Smooth muscle cell (in vitro differentiated cells): ENCODE measurements at regions not wholly inside any gene's neighbourhood (a gene's known extent, or its start where the extent isn't known, plus 50 kb on each side); places are given as distances from the start of the nearest gene placed in this dataset.
"Not testable (repeated sequence)": the region's sequence is repeated elsewhere in the genome, so short reads cannot be mapped to it uniquely, and the experiment has no call there.

Experiments
- DNase-seq: peaks from one replicate; lab custom pipeline; 2025; ENCODE audit not compliant: unreplicated experiment; lab: John Stamatoyannopoulos, UW
- H2AFZ ChIP-seq: fragments of 200-600 bp; sonication (generic); 2 replicates; pipeline ENCODE4 v1.6.0; 2016; ENCODE audit warnings: antibody characterized with exemption, low read depth, mild to moderate bottlenecking
- H3F3A ChIP-seq: fragments of 200-600 bp; sonication (generic); 2 replicates; pipeline ENCODE4 v1.6.0; 2017; ENCODE audit warnings: antibody characterized with exemption, low read depth
- H3K27ac ChIP-seq: fragments of 200-600 bp; sonication (generic); 2 replicates; pipeline ENCODE4 v1.5.1; 2016; ENCODE audit warnings: low read depth, mild to moderate bottlenecking
- H3K27me3 ChIP-seq: fragments of 200-600 bp; sonication (generic); 2 replicates; pipeline ENCODE4 v1.6.1; 2016; ENCODE audit warnings: low read depth, mild to moderate bottlenecking
- H3K36me3 ChIP-seq: fragments of 200-600 bp; sonication (generic); 2 replicates; pipeline ENCODE4 v1.5.1; 2016; ENCODE audit warnings: low read depth
- H3K4me1 ChIP-seq: fragments of 200-600 bp; sonication (generic); 2 replicates; pipeline ENCODE4 v1.5.1; 2016; ENCODE audit warnings: low read depth
- H3K4me2 ChIP-seq: fragments of 200-600 bp; sonication (generic); 2 replicates; pipeline ENCODE4 v1.6.0; 2016; ENCODE audit warnings: mild to moderate bottlenecking
- H3K4me3 ChIP-seq: fragments of 200-600 bp; sonication (generic); 2 replicates; pipeline ENCODE4 v1.5.1; 2016; ENCODE audit warnings: mild to moderate bottlenecking
- H3K79me2 ChIP-seq: fragments of 200-600 bp; sonication (generic); 2 replicates; pipeline ENCODE4 v1.6.0; 2016; ENCODE audit warnings: low read depth, mild to moderate bottlenecking
- H3K9ac ChIP-seq: fragments of 200-600 bp; sonication (generic); 2 replicates; pipeline ENCODE4 v1.6.0; 2016; ENCODE audit warnings: low read depth
- H3K9me3 ChIP-seq: fragments of 200-600 bp; sonication (generic); replicated peaks from 2 replicates; pipeline ENCODE4 v1.5.1; 2016; ENCODE audit warnings: low read depth
- H4K20me1 ChIP-seq: fragments of 200-600 bp; sonication (generic); 2 replicates; pipeline ENCODE4 v1.6.0; 2016; ENCODE audit warnings: low read depth
- WGBS: methylation state at CpG from one replicate; pipeline ENCODE4 v1.1.7; 2016; ENCODE audit warnings: low lambda C conversion rate; 5-methylcytosine and 5-hydroxymethylcytosine counted together
- TF ChIP-seq, protein P1 (sequence below): fragments of 200-600 bp; sonication (generic); IDR thresholded peaks from 2 replicates; pipeline ENCODE4 v1.5.1; 2017; ENCODE audit warnings: borderline replicate concordance, mild to moderate bottlenecking, antibody characterized with exemption; ENCODE audit not compliant: insufficient read depth, poor library complexity, severe bottlenecking

- Histone ChIP-seq H3K79me2 (no peaks in the 10 kb centered on the region), H3K4me1 (peaks cover 7% of the 10 kb centered on the region), H3K36me3 (no peaks in the 10 kb centered on the region), H3K9me3 (no peaks in the 10 kb centered on the region), H2AFZ (no peak overlapping the region), H3K27me3 (no peaks in the 10 kb centered on the region), H3K9ac (no peak overlapping the region), H3K27ac (peak overlapping the region; percentile 81), H3K4me2 (peak overlapping the region; percentile 56), H3F3A (no peaks in the 10 kb centered on the region), H3K4me3 (no peak overlapping the region), H4K20me1 (no peaks in the 10 kb centered on the region)
- TF ChIP-seq, protein P1, sequence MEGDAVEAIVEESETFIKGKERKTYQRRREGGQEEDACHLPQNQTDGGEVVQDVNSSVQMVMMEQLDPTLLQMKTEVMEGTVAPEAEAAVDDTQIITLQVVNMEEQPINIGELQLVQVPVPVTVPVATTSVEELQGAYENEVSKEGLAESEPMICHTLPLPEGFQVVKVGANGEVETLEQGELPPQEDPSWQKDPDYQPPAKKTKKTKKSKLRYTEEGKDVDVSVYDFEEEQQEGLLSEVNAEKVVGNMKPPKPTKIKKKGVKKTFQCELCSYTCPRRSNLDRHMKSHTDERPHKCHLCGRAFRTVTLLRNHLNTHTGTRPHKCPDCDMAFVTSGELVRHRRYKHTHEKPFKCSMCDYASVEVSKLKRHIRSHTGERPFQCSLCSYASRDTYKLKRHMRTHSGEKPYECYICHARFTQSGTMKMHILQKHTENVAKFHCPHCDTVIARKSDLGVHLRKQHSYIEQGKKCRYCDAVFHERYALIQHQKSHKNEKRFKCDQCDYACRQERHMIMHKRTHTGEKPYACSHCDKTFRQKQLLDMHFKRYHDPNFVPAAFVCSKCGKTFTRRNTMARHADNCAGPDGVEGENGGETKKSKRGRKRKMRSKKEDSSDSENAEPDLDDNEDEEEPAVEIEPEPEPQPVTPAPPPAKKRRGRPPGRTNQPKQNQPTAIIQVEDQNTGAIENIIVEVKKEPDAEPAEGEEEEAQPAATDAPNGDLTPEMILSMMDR, result no peak
- WGBS, result 68% methylated on average over 4 of the region's 4 CpGs
- DNase-seq, result no peak
These were observed 103.5 kb upstream of the SLC7A14 start for GRCh38 chr3:170689296-170689829.

DNA sequence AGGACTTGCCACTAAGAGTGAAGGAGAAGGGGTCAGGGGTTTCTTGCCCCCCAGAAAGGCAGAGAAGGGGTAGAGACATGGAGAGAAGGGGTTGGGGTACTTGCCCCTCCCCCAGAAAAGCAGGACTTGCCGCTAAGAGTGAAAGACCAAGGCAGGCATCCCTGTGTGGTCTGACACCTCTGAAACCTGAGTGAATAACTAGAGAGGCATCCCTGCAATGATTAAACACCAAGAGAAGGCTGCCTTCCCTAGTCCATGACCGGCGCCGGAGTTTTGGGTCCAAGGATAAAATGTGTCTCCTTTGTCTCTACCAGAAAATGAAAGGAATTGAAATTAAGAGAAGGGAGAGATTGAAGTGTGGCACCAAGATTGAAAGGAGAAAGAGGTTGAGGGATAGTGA lies 102.3 kb upstream of the SLC7A14 start:
- DNase-seq, H3K4me2 ChIP-seq, H3K27me3 ChIP-seq, H2AFZ ChIP-seq, H3K36me3 ChIP-seq, H4K20me1 ChIP-seq, H3K27ac ChIP-seq, H3K79me2 ChIP-seq, H3K9ac ChIP-seq, H3K4me1 ChIP-seq, H3K9me3 ChIP-seq, H3F3A ChIP-seq, H3K4me3 ChIP-seq: not testable (repeated sequence)
- WGBS, result 80% methylated on average over 4 of the region's 4 CpGs

GRCh38 chr3:170680593-170680992 lies 94.7 kb upstream of the SLC7A14 start:
- Histone ChIP-seq H3K4me2 (no peak overlapping the region), H2AFZ (no peak overlapping the region), H3F3A (no peaks in the 10 kb centered on the region), H3K9ac (no peak overlapping the region), H3K36me3 (no peaks in the 10 kb centered on the region), H3K79me2 (no peaks in the 10 kb centered on the region), H3K9me3 (no peaks in the 10 kb centered on the region), H3K4me1 (no peaks in the 10 kb centered on the region), H4K20me1 (no peaks in the 10 kb centered on the region), H3K4me3 (no peak overlapping the region), H3K27me3 (no peaks in the 10 kb centered on the region), H3K27ac (no peak overlapping the region)
- no peak for DNase-seq
- TF ChIP-seq, protein P1, result no peak

DNA sequence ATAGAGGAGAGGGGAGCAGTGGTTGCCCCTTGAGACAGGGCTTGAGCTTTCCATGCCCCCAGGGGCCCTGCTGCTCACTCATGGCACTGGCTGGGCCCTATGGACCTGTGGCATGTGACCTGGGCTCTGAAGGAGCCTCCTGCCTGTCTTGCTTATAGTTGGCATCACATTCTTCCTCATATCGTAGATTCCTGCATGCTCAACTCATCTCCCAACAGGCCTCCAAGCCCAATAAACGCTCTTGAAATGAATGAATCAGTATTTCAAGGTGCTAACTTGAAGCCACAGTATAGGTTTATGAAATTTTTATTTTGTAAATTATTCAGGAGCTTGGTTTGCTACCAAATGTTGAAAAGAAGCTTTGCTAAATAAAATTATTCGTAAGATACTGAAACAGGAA lies 93.3 kb upstream of the SLC7A14 start:
- Histone ChIP-seq H3K36me3 (no peaks in the 10 kb centered on the region), H3K79me2 (no peaks in the 10 kb centered on the region), H2AFZ (no peak overlapping the region), H4K20me1 (no peaks in the 10 kb centered on the region), H3K27me3 (no peaks in the 10 kb centered on the region), H3K4me1 (no peaks in the 10 kb centered on the region), H3K9me3 (no peaks in the 10 kb centered on the region), H3K27ac (no peak overlapping the region), H3K4me3 (no peak overlapping the region), H3K9ac (no peak overlapping the region), H3F3A (no peaks in the 10 kb centered on the region), H3K4me2 (no peak overlapping the region)
- WGBS, result 87% methylated on average over 3 of the region's 3 CpGs
- TF ChIP-seq, protein P1, result no peak
- no peak for DNase-seq
